ENCODE measurements at regions not wholly inside any gene's neighbourhood (a gene's known extent, or its start where the extent isn't known, plus 50 kb on each side); places are given as distances from the start of the nearest gene placed in this dataset.

DNA sequence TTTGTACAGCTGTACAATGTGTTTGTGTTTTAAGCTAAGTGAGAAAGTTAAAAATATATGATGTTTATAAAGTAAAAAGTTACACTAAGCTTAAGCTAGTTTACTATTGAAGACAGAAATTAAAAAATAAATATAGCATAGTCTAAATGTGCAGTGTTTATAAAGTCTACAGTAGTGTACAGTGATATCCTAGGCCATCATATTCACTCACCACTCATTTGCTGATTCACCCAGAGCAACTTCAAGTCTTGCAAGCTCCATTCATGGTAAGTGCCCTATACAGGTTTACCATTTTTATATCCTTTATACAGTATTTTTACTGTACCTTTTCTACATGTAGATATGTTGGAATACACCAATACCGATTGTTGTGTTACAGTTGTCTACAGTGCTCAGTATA lies 553.2 kb upstream of the TBL1XR1 start:
- ChIA-PET CTCF (interaction anchor here (0.9 kb wide), 1 partner anchor 56 kb away, joined by 3 read pairs; no protein-coding TSS in a partner anchor), POLR2A (no interaction called here)
- Histone ChIP-seq H3K9me3 (replicated peaks; ENCODE audit: control insufficient read depth, insufficient read depth, low read length) (no peaks in the 10 kb centered on the region), H3K4me3 (replicated peaks in 1 of 3; ENCODE audit: insufficient read depth in 1 of 3, low read depth in 1 of 3, low read length in 3 of 3) (no peak overlapping the region), H3K27ac (ENCODE audit: insufficient read depth, low read depth, low read length) (no peak overlapping the region), H3K4me1 (ENCODE audit: control insufficient read depth, extremely low read depth, insufficient read depth, low read length) (no peaks in the 10 kb centered on the region), H3K9ac (replicated peaks; ENCODE audit: extremely low read depth, insufficient read depth, low read length) (no peak overlapping the region), H3K79me2 (ENCODE audit: control insufficient read depth, insufficient read depth, low read length) (no peaks in the 10 kb centered on the region), H4K20me1 (replicated peaks; ENCODE audit: control insufficient read depth, extremely low read depth, insufficient read depth, low read length) (no peaks in the 10 kb centered on the region), H3K4me2 (ENCODE audit: insufficient read depth, low read length) (no peak overlapping the region), H3K27me3 (ENCODE audit: control insufficient read depth in 2 of 2, insufficient read depth in 2 of 2, low read length in 2 of 2) (no peaks in the 10 kb centered on the region), H2AFZ (ENCODE audit: low read depth, low read length) (no peak overlapping the region), H3K9me1 (replicated peaks; ENCODE audit: control insufficient read depth, extremely low read depth, insufficient read depth, low read length) (no peaks in the 10 kb centered on the region), H3K36me3 (ENCODE audit: control insufficient read depth in 2 of 2, extremely low read depth in 1 of 2, insufficient read depth in 2 of 2, low read length in 2 of 2) (no peaks in the 10 kb centered on the region)
- no TSS peak for BruUV-seq (replicated peaks)
- intact Hi-C loops (cut with micrococcal nuclease) (no loop called here), dilution Hi-C loops (cut with MboI; ENCODE audit: extremely low pct_ligation_motif_present, low sequenced_read_pairs) (no loop called here)
- TF ChIP-seq FOS (IDR thresholded peaks at IDR 0.05; ENCODE audit: borderline replicate concordance, insufficient read depth, low read length) (no peak), JUN (IDR thresholded peaks at IDR 0.05; ENCODE audit: borderline replicate concordance, insufficient read depth, insufficient read length, low read depth) (no peak), POLR2A (IDR thresholded peaks at IDR 0.05; ENCODE audit: low read depth, low read length) (no peak), GATA2 (IDR thresholded peaks at IDR 0.05; ENCODE audit: insufficient read depth, insufficient read length, low read depth, low read length) (no peak), POLR2AphosphoS5 (IDR thresholded peaks at IDR 0.05; ENCODE audit: insufficient read depth, low read depth, low read length) (no peak), MYC (IDR thresholded peaks at IDR 0.05; ENCODE audit: low read depth, low read length) (no peak), EZH2 (IDR thresholded peaks at IDR 0.05; ENCODE audit: borderline replicate concordance, low read depth, low read length, severe bottlenecking) (no peak)
- TF ChIP-seq, protein P1, sequence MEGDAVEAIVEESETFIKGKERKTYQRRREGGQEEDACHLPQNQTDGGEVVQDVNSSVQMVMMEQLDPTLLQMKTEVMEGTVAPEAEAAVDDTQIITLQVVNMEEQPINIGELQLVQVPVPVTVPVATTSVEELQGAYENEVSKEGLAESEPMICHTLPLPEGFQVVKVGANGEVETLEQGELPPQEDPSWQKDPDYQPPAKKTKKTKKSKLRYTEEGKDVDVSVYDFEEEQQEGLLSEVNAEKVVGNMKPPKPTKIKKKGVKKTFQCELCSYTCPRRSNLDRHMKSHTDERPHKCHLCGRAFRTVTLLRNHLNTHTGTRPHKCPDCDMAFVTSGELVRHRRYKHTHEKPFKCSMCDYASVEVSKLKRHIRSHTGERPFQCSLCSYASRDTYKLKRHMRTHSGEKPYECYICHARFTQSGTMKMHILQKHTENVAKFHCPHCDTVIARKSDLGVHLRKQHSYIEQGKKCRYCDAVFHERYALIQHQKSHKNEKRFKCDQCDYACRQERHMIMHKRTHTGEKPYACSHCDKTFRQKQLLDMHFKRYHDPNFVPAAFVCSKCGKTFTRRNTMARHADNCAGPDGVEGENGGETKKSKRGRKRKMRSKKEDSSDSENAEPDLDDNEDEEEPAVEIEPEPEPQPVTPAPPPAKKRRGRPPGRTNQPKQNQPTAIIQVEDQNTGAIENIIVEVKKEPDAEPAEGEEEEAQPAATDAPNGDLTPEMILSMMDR (IDR thresholded peaks at IDR 0.05; ENCODE audit: extremely low read depth in 1 of 2, insufficient read depth in 1 of 2, low read depth in 1 of 2, low read length in 2 of 2): no peak
- TF ChIP-seq, protein P2, sequence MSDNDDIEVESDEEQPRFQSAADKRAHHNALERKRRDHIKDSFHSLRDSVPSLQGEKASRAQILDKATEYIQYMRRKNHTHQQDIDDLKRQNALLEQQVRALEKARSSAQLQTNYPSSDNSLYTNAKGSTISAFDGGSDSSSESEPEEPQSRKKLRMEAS (IDR thresholded peaks at IDR 0.05; ENCODE audit: insufficient read depth, insufficient read length): no peak
- FAIRE-seq: no peak
- DNase-seq (ENCODE audit: low read depth, low spot score): no peak
